Tibial nerve (tissue), 4 donors: ENCODE measurements at regions not wholly inside any gene's neighbourhood (a gene's known extent, or its start where the extent isn't known, plus 50 kb on each side); places are given as distances from the start of the nearest gene placed in this dataset.

Source experiments
- CTCF ChIP-seq, 5 experiments: fragments of 200-600 bp in 3 of 5; fragments of 450-650 bp in 2 of 5; sonication (generic) in 3 of 5; IDR thresholded peaks; one replicate each; pipeline ENCODE4 v1.5.1; 2016 to 2019; ENCODE audit warnings: antibody characterized with exemption in 5 of 5, mild to moderate bottlenecking in 3 of 5, moderate library complexity in 2 of 5
- EP300 ChIP-seq, 2 donors: sonication (generic); formaldehyde crosslinking; IDR thresholded peaks; one replicate each; pipeline ENCODE4 v1.6.1; 2017; ENCODE audit warnings: antibody characterized with exemption in 2 of 2, mild to moderate bottlenecking in 1 of 2
- POLR2A ChIP-seq, 2 donors: fragments of 450-650 bp; IDR thresholded peaks; one replicate each; pipeline ENCODE4 v1.6.1; 2017; ENCODE audit warnings: antibody characterized with exemption in 2 of 2, mild to moderate bottlenecking in 2 of 2, moderate library complexity in 2 of 2

- TF ChIP-seq CTCF (IDR thresholded peaks at IDR 0.05) (no peak), EP300 (IDR thresholded peaks at IDR 0.05) (no peak), POLR2A (IDR thresholded peaks at IDR 0.05) (no peak)
Measured at GRCh38 chr5:166856791-166857190, 1434.7 kb upstream of the WWC1 start.
